ENCODE measurements at regions not wholly inside any gene's neighbourhood (a gene's known extent, or its start where the extent isn't known, plus 50 kb on each side); places are given as distances from the start of the nearest gene placed in this dataset.

- Histone ChIP-seq H3K4me1 (ENCODE audit: insufficient read depth, low read length) (no peaks in the 10 kb centered on the region), H2AFZ (ENCODE audit: low read length) (no peak overlapping the region), H3K4me2 (ENCODE audit: low read depth, low read length) (no peak overlapping the region), H3K9me3 (ENCODE audit: low read length) (no peaks in the 10 kb centered on the region), H3K9ac (ENCODE audit: insufficient read depth, low read depth, low read length) (no peak overlapping the region), H4K20me1 (ENCODE audit: insufficient read depth, low read length) (no peaks in the 10 kb centered on the region), H3K27me3 (ENCODE audit: control insufficient read depth in 1 of 2, insufficient read depth in 2 of 2, low read length in 2 of 2) (no peaks in the 10 kb centered on the region), H3K4me3 (replicated peaks in 1 of 3; ENCODE audit: insufficient read depth in 1 of 3, low read depth in 2 of 3, low read length in 3 of 3) (no peak overlapping the region), H3K79me2 (ENCODE audit: insufficient read depth, low read length) (no peaks in the 10 kb centered on the region), H3K36me3 (replicated peaks in 1 of 2; ENCODE audit: control insufficient read depth in 1 of 2, insufficient read depth in 2 of 2, low read length in 2 of 2) (no peaks in the 10 kb centered on the region), H3K27ac (ENCODE audit: extremely low read length, insufficient read depth, low read length) (no peak overlapping the region)
- no peak for ATAC-seq
- TF ChIP-seq SMARCC2 (IDR thresholded peaks at IDR 0.05) (no peak), ZNF639 (CRISPR knock-in tag; conservative IDR thresholded peaks at IDR 0.05) (no peak), SNAI1 (CRISPR knock-in tag; IDR thresholded peaks at IDR 0.05; ENCODE audit: borderline replicate concordance) (no peak), KDM5B (CRISPR knock-in tag; IDR thresholded peaks at IDR 0.05; ENCODE audit: borderline replicate concordance) (no peak), RNF2 (conservative IDR thresholded peaks at IDR 0.05; ENCODE audit: low read depth) (no peak), LCORL (IDR thresholded peaks at IDR 0.05) (no peak), LCORL (CRISPR knock-in tag; IDR thresholded peaks at IDR 0.05) (no peak), SIX4 (CRISPR knock-in tag; IDR thresholded peaks at IDR 0.05) (no peak), ZNF407 (CRISPR knock-in tag; IDR thresholded peaks at IDR 0.05; ENCODE audit: not compliant biosample characterization) (no peak), ZNF460 (CRISPR knock-in tag; IDR thresholded peaks at IDR 0.05; ENCODE audit: borderline replicate concordance) (no peak), ZNF121 (CRISPR knock-in tag; IDR thresholded peaks at IDR 0.05) (no peak), REL (CRISPR knock-in tag; conservative IDR thresholded peaks at IDR 0.05) (no peak), ZNF205 (CRISPR knock-in tag; IDR thresholded peaks at IDR 0.05) (no peak), SIN3B (IDR thresholded peaks at IDR 0.05; ENCODE audit: low read length) (no peak), MTF1 (CRISPR knock-in tag; IDR thresholded peaks at IDR 0.05) (no peak), ATAD3A (CRISPR knock-in tag; IDR thresholded peaks at IDR 0.05) (no peak)
- ChIA-PET POLR2A (no interaction called here), CTCF (ENCODE audit: low intra/inter-chr PET ratio, low total read pairs) (no interaction called here)
- BruUV-seq (replicated peaks), result no TSS peak
- 32% methylated on average over 7 of the region's 7 CpGs for WGBS (ENCODE audit: low lambda C conversion rate)
- in situ Hi-C loops (cut with HindIII; ENCODE audit: extremely low pct_ligation_motif_present, low pct_unique_long_range_greater_than_20kb) (loop anchor here (10.0 kb wide), 1 partner anchor 161 kb away; no protein-coding TSS in a partner anchor), intact Hi-C loops (cut with micrococcal nuclease; ENCODE audit: unreplicated experiment) (no loop called here)
- FAIRE-seq, result no peak
- no peak for DNase-seq (ENCODE audit: low spot score)
These were observed 296.0 kb upstream of the DMRT1 start for GRCh38 chr9:545480-545879.

Data from HepG2 (cell line).